Gastroesophageal sphincter (tissue), 3 donors: ENCODE measurements at regions not wholly inside any gene's neighbourhood (a gene's known extent, or its start where the extent isn't known, plus 50 kb on each side); places are given as distances from the start of the nearest gene placed in this dataset.

Experiments used
- CTCF ChIP-seq, 4 experiments: fragments of 200-600 bp in 2 of 4; fragments of 450-650 bp in 2 of 4; sonication (generic) in 1 of 4; IDR thresholded peaks; one replicate each; pipeline ENCODE4 v1.5.1; 2017 to 2019; ENCODE audit warnings: antibody characterized with exemption in 4 of 4, mild to moderate bottlenecking in 2 of 4, moderate library complexity in 2 of 4
- POLR2A ChIP-seq, 2 donors: fragments of 450-650 bp; IDR thresholded peaks; one replicate each; pipeline ENCODE4 v1.6.1; 2017; ENCODE audit warnings: antibody characterized with exemption in 2 of 2, mild to moderate bottlenecking in 2 of 2, moderate library complexity in 1 of 2

GRCh38 chr7:101702362-101702850 lies 73.3 kb upstream of the MYL10 start:
- no peak for TF ChIP-seq CTCF (IDR thresholded peaks at IDR 0.05)
- no peak for TF ChIP-seq POLR2A (IDR thresholded peaks at IDR 0.05)
